ENCODE measurements at regions not wholly inside any gene's neighbourhood (a gene's known extent, or its start where the extent isn't known, plus 50 kb on each side); places are given as distances from the start of the nearest gene placed in this dataset.

GRCh38 chr6:165034271-165034741 is 275.1 kb downstream of the C6orf118 start:
- Histone ChIP-seq H3K27me3 (ENCODE audit: control insufficient read depth, extremely low read depth, insufficient read depth, low read length) (no peaks in the 10 kb centered on the region), H3K36me3 (ENCODE audit: control insufficient read depth in 2 of 2, extremely low read depth in 1 of 2, insufficient read depth in 2 of 2, low read length in 2 of 2) (no peaks in the 10 kb centered on the region), H3K79me2 (ENCODE audit: control insufficient read depth, insufficient read depth, low read length) (no peaks in the 10 kb centered on the region), H3K9me1 (ENCODE audit: control insufficient read depth, extremely low read depth, insufficient read depth, low read length) (no peaks in the 10 kb centered on the region), H3K4me1 (ENCODE audit: control insufficient read depth, extremely low read depth, insufficient read depth, low read length) (no peaks in the 10 kb centered on the region), H3K4me3 (ENCODE audit: control insufficient read depth in 2 of 3, extremely low read depth in 1 of 3, insufficient read depth in 2 of 3, low read depth in 1 of 3, low read length in 3 of 3) (no peak overlapping the region), H4K20me1 (ENCODE audit: control insufficient read depth, extremely low read depth, insufficient read depth, low read length) (no peaks in the 10 kb centered on the region), H2AFZ (ENCODE audit: control insufficient read depth, low read length) (no peak overlapping the region), H3K9me3 (ENCODE audit: control insufficient read depth, low read depth, low read length) (no peaks in the 10 kb centered on the region), H3K4me2 (ENCODE audit: control insufficient read depth, extremely low read depth, insufficient read depth, low read depth, low read length) (no peak overlapping the region), H3K9ac (ENCODE audit: control insufficient read depth, extremely low read depth, insufficient read depth, low read length) (no peak overlapping the region), H3K27ac (ENCODE audit: control insufficient read depth, insufficient read depth, low read length) (no peak overlapping the region)
- DNase-seq (ENCODE audit: low read depth, low spot score) (no peak), FAIRE-seq (no peak)
- TF ChIP-seq CTCF (optimal IDR thresholded peaks at IDR 0.05 in 1 of 3, IDR thresholded peaks at IDR 0.05 in 1 of 3, conservative IDR thresholded peaks at IDR 0.05 in 1 of 3; ENCODE audit: extremely low read depth in 1 of 3, insufficient read depth in 2 of 3, low read length in 3 of 3): no peak
- no peak for TF ChIP-seq EZH2 (IDR thresholded peaks at IDR 0.05; ENCODE audit: low read length)
- dilution Hi-C loops (cut with MboI; ENCODE audit: extremely low pct_ligation_motif_present, low sequenced_read_pairs): no loop called here

- no peak overlapping the region for H3K4me2 ChIP-seq (ENCODE audit: control insufficient read depth, extremely low read depth, insufficient read depth, low read depth, low read length)
- no peaks in the 10 kb centered on the region for H3K27me3 ChIP-seq (ENCODE audit: control insufficient read depth, extremely low read depth, insufficient read depth, low read length)
- H3K36me3 ChIP-seq (ENCODE audit: control insufficient read depth in 2 of 2, extremely low read depth in 1 of 2, insufficient read depth in 2 of 2, low read length in 2 of 2): no peaks in the 10 kb centered on the region
- no peak overlapping the region for H3K27ac ChIP-seq (ENCODE audit: control insufficient read depth, insufficient read depth, low read length)
- FAIRE-seq (no peak), DNase-seq (ENCODE audit: low read depth, low spot score) (no peak)
- no peaks in the 10 kb centered on the region for H4K20me1 ChIP-seq (ENCODE audit: control insufficient read depth, extremely low read depth, insufficient read depth, low read length)
- no peak overlapping the region for H3K4me3 ChIP-seq (ENCODE audit: control insufficient read depth in 2 of 3, extremely low read depth in 1 of 3, insufficient read depth in 2 of 3, low read depth in 1 of 3, low read length in 3 of 3)
- no peak overlapping the region for H2AFZ ChIP-seq (ENCODE audit: control insufficient read depth, low read length)
- H3K4me1 ChIP-seq (ENCODE audit: control insufficient read depth, extremely low read depth, insufficient read depth, low read length): no peaks in the 10 kb centered on the region
- TF ChIP-seq CTCF (optimal IDR thresholded peaks at IDR 0.05 in 1 of 3, IDR thresholded peaks at IDR 0.05 in 1 of 3, conservative IDR thresholded peaks at IDR 0.05 in 1 of 3; ENCODE audit: extremely low read depth in 1 of 3, insufficient read depth in 2 of 3, low read length in 3 of 3) (no peak), EZH2 (IDR thresholded peaks at IDR 0.05; ENCODE audit: low read length) (no peak)
- H3K79me2 ChIP-seq (ENCODE audit: control insufficient read depth, insufficient read depth, low read length): no peaks in the 10 kb centered on the region
- H3K9me3 ChIP-seq (ENCODE audit: control insufficient read depth, low read depth, low read length): no peaks in the 10 kb centered on the region
- no peaks in the 10 kb centered on the region for H3K9me1 ChIP-seq (ENCODE audit: control insufficient read depth, extremely low read depth, insufficient read depth, low read length)
- no peak overlapping the region for H3K9ac ChIP-seq (ENCODE audit: control insufficient read depth, extremely low read depth, insufficient read depth, low read length)
- dilution Hi-C loops (cut with MboI; ENCODE audit: extremely low pct_ligation_motif_present, low sequenced_read_pairs): no loop called here
These were observed 277.9 kb downstream of the C6orf118 start for GRCh38 chr6:165031502-165031901.

Measured in keratinocyte (primary cell).